ENCODE measurements at regions not wholly inside any gene's neighbourhood (a gene's known extent, or its start where the extent isn't known, plus 50 kb on each side); places are given as distances from the start of the nearest gene placed in this dataset.

DNA sequence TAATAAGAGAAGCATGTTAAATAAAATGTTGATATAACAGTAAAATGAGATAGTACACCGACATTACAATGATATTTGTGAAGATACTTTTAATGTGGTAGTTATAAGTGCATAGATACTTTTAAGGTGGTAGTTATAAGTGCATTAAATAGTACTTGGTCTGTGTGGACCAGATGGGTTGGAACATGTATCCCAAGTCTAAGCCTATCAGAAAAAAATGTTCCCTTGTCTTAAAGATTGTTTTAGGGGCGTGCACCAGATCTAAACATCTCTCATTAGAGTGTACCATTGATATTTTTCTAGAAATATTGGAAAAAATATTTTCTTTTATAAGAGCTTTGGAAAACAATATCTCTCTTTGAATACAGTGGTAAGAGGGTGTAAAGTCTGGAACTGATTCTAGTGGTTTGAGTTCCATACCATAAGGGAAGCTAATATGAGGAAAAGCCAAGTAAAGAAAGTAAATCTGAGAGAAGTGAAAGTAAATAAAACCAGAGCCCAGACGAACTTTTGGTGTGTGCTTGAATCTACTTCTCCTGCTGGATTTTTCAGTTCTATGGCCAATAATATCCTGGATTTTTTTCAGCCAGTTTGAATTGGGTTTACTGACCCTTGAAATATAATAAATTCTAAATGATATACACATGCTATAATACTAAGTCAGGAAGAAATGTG, 175.3 kb downstream of the MBL2 start:
- TF ChIP-seq, protein P1, sequence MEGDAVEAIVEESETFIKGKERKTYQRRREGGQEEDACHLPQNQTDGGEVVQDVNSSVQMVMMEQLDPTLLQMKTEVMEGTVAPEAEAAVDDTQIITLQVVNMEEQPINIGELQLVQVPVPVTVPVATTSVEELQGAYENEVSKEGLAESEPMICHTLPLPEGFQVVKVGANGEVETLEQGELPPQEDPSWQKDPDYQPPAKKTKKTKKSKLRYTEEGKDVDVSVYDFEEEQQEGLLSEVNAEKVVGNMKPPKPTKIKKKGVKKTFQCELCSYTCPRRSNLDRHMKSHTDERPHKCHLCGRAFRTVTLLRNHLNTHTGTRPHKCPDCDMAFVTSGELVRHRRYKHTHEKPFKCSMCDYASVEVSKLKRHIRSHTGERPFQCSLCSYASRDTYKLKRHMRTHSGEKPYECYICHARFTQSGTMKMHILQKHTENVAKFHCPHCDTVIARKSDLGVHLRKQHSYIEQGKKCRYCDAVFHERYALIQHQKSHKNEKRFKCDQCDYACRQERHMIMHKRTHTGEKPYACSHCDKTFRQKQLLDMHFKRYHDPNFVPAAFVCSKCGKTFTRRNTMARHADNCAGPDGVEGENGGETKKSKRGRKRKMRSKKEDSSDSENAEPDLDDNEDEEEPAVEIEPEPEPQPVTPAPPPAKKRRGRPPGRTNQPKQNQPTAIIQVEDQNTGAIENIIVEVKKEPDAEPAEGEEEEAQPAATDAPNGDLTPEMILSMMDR (IDR thresholded peaks at IDR 0.05; ENCODE audit: low read depth, low read length, poor library complexity, severe bottlenecking), result no peak
- TF ChIP-seq EZH2phosphoT487 (IDR thresholded peaks at IDR 0.05; ENCODE audit: borderline replicate concordance, low read length), result no peak

Data from DOHH2 (cell line).